Sigmoid colon (tissue), 4 donors: ENCODE measurements at regions not wholly inside any gene's neighbourhood (a gene's known extent, or its start where the extent isn't known, plus 50 kb on each side); places are given as distances from the start of the nearest gene placed in this dataset.

Experiments used
- CTCF ChIP-seq, 4 experiments: fragments of 450-650 bp in 3 of 4; fragments of 200-600 bp in 1 of 4; IDR thresholded peaks; one replicate each; pipeline ENCODE4 v1.5.1; 2016 to 2019; ENCODE audit warnings: antibody characterized with exemption in 4 of 4, mild to moderate bottlenecking in 3 of 4, moderate library complexity in 2 of 4
- POLR2A ChIP-seq, 2 donors: fragments of 450-650 bp; IDR thresholded peaks; one replicate each; pipeline ENCODE4 v1.6.1; 2016; ENCODE audit warnings: antibody characterized with exemption in 2 of 2, mild to moderate bottlenecking in 2 of 2, moderate library complexity in 2 of 2
- POLR2AphosphoS5 ChIP-seq, 4 donors: sonication (generic); formaldehyde crosslinking; IDR thresholded peaks; one replicate each; pipeline ENCODE4 v1.6.1; 2017; ENCODE audit warnings: antibody characterized with exemption in 4 of 4

DNA sequence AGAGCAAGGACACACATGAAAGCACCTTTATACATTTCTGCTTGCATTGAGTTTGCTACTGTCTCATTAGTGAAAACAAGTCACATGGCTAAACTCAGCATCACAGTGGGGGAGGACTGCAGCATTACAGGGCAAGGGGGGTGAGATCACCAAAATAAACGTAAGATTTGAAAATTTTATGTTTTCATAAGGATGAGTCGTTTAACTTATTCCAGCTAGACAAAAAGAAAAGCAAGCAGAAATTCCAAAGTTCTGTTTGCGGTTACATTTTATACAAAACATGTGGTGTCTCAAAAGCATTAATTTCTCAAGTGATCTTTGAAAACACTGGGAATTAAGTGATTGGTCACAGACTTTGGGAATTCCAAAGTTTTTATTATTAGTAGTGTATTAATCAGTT is 261.4 kb upstream of the RXFP2 start:
- TF ChIP-seq CTCF (IDR thresholded peaks at IDR 0.05), result no peak
- no peak for TF ChIP-seq POLR2A (IDR thresholded peaks at IDR 0.05)
- TF ChIP-seq POLR2AphosphoS5 (IDR thresholded peaks at IDR 0.05), result no peak
